ENCODE measurements at regions not wholly inside any gene's neighbourhood (a gene's known extent, or its start where the extent isn't known, plus 50 kb on each side); places are given as distances from the start of the nearest gene placed in this dataset.

- no peaks in the 10 kb centered on the region for H3K4me1 ChIP-seq (ENCODE audit: insufficient read depth, low read length, poor library complexity, severe bottlenecking)
- no peaks in the 10 kb centered on the region for H3K36me3 ChIP-seq (ENCODE audit: insufficient read depth, low read length)
- ChIA-PET CTCF (ENCODE audit: unreplicated experiment) (no interaction called here), POLR2A (no interaction called here)
- no peak overlapping the region for H2AFZ ChIP-seq (ENCODE audit: low read length)
- DNase-seq (ENCODE audit: low spot score) = no peak
- H3K4me3 ChIP-seq (ENCODE audit: low read depth, low read length, poor library complexity, severe bottlenecking) = no peak overlapping the region
- H3K79me2 ChIP-seq (ENCODE audit: insufficient read depth, low read depth, low read length) = no peaks in the 10 kb centered on the region
- no peak for TF ChIP-seq EZH2phosphoT487 (IDR thresholded peaks at IDR 0.05; ENCODE audit: borderline replicate concordance, low read depth, low read length)
- TF ChIP-seq, protein P1, sequence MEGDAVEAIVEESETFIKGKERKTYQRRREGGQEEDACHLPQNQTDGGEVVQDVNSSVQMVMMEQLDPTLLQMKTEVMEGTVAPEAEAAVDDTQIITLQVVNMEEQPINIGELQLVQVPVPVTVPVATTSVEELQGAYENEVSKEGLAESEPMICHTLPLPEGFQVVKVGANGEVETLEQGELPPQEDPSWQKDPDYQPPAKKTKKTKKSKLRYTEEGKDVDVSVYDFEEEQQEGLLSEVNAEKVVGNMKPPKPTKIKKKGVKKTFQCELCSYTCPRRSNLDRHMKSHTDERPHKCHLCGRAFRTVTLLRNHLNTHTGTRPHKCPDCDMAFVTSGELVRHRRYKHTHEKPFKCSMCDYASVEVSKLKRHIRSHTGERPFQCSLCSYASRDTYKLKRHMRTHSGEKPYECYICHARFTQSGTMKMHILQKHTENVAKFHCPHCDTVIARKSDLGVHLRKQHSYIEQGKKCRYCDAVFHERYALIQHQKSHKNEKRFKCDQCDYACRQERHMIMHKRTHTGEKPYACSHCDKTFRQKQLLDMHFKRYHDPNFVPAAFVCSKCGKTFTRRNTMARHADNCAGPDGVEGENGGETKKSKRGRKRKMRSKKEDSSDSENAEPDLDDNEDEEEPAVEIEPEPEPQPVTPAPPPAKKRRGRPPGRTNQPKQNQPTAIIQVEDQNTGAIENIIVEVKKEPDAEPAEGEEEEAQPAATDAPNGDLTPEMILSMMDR (conservative IDR thresholded peaks at IDR 0.05; ENCODE audit: low read length) = no peak
- intact Hi-C loops (cut with micrococcal nuclease; ENCODE audit: unreplicated experiment) = no loop called here
- BruUV-seq (replicated peaks) = no TSS peak
- no peaks in the 10 kb centered on the region; the same call in 1 of the 2 replicates for H3K9me3 ChIP-seq (ENCODE audit: low read length)
- no peak overlapping the region for H3K27ac ChIP-seq (ENCODE audit: low read depth, low read length, poor library complexity, severe bottlenecking)
- no peaks in the 10 kb centered on the region for H4K20me1 ChIP-seq (ENCODE audit: insufficient read depth, low read length)
- H3K9me2 ChIP-seq (ENCODE audit: insufficient read depth, low read length) = no peaks in the 10 kb centered on the region
- no peak overlapping the region for H3K4me2 ChIP-seq (ENCODE audit: low read length)
Measured at GRCh38 chr12:103130564-103130963, 173.1 kb downstream of the ASCL1 start.

DNA sequence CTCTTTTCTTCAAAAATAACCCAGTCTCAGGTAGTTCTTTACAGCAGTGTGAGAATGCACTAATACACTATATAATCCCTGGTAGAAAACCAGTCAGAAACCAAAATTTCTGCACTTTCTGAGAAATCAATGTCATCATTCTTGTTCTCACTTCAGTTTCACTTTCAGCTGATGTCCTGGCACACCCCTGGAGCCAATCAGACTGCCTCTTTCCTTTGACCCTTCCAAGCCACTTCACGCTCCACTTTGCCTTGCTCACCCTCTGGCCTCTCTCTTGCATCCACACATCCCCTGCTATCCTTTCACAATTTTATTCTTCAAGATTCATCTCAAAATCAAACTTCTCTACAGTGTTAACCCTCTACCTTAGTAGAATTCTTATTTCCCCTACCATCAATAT is 181.1 kb downstream of the ASCL1 start:
- no peak overlapping the region for H3K4me2 ChIP-seq (ENCODE audit: low read length)
- no peaks in the 10 kb centered on the region for H3K79me2 ChIP-seq (ENCODE audit: insufficient read depth, low read depth, low read length)
- H3K27ac ChIP-seq (ENCODE audit: low read depth, low read length, poor library complexity, severe bottlenecking) = no peak overlapping the region
- TF ChIP-seq, protein P1 (conservative IDR thresholded peaks at IDR 0.05; ENCODE audit: low read length) = no peak
- TF ChIP-seq EZH2phosphoT487 (IDR thresholded peaks at IDR 0.05; ENCODE audit: borderline replicate concordance, low read depth, low read length) = no peak
- H4K20me1 ChIP-seq (ENCODE audit: insufficient read depth, low read length) = no peaks in the 10 kb centered on the region
- no TSS peak for BruUV-seq (replicated peaks)
- H3K9me3 ChIP-seq (ENCODE audit: low read length) = no peaks in the 10 kb centered on the region; the same call in 1 of the 2 replicates
- H3K9me2 ChIP-seq (ENCODE audit: insufficient read depth, low read length) = no peaks in the 10 kb centered on the region
- H2AFZ ChIP-seq (ENCODE audit: low read length) = no peak overlapping the region
- H3K4me1 ChIP-seq (ENCODE audit: insufficient read depth, low read length, poor library complexity, severe bottlenecking) = no peaks in the 10 kb centered on the region
- intact Hi-C loops (cut with micrococcal nuclease; ENCODE audit: unreplicated experiment) = no loop called here
- POLR2A ChIA-PET = no interaction called here
- no peaks in the 10 kb centered on the region for H3K36me3 ChIP-seq (ENCODE audit: insufficient read depth, low read length)
- CTCF ChIA-PET (ENCODE audit: unreplicated experiment) = no interaction called here
- H3K4me3 ChIP-seq (ENCODE audit: low read depth, low read length, poor library complexity, severe bottlenecking) = no peak overlapping the region
- no peak for DNase-seq (ENCODE audit: low spot score)

DNA sequence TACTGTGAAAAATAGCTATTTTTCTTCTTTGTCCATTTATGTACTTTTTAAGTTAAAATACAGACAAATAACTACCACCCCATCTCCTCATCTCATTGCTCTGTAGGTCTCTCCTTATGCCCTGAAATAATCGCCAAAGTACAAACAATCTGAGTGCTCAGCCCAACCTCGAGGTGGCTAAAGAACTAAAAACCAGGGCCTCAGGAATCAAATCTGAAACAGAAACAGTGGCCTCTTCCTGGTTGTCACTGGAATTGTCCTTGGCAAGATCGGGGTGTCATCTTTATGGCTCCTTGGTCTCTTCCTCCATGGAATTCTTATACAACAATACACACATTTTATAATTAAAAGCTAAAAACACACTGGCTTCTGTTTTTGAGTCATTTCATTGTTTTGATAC is 182.4 kb downstream of the ASCL1 start:
- intact Hi-C loops (cut with micrococcal nuclease; ENCODE audit: unreplicated experiment) = no loop called here
- no TSS peak for BruUV-seq (replicated peaks)
- CTCF ChIA-PET (ENCODE audit: unreplicated experiment) = no interaction called here
- H4K20me1 ChIP-seq (ENCODE audit: insufficient read depth, low read length) = no peaks in the 10 kb centered on the region
- H3K79me2 ChIP-seq (ENCODE audit: insufficient read depth, low read depth, low read length) = no peaks in the 10 kb centered on the region
- H3K4me2 ChIP-seq (ENCODE audit: low read length) = no peak overlapping the region
- H3K36me3 ChIP-seq (ENCODE audit: insufficient read depth, low read length) = no peaks in the 10 kb centered on the region
- no peaks in the 10 kb centered on the region for H3K9me3 ChIP-seq (ENCODE audit: low read length)
- no peak for TF ChIP-seq EZH2phosphoT487 (IDR thresholded peaks at IDR 0.05; ENCODE audit: borderline replicate concordance, low read depth, low read length)
- TF ChIP-seq, protein P1 (conservative IDR thresholded peaks at IDR 0.05; ENCODE audit: low read length) = no peak
- H3K27ac ChIP-seq (ENCODE audit: low read depth, low read length, poor library complexity, severe bottlenecking) = no peak overlapping the region
- POLR2A ChIA-PET = interaction anchor here (0.6 kb wide), 1 partner anchor 606 kb away, joined by 3 read pairs; no protein-coding TSS in a partner anchor
- no peaks in the 10 kb centered on the region for H3K9me2 ChIP-seq (ENCODE audit: insufficient read depth, low read length)
- no peaks in the 10 kb centered on the region for H3K4me1 ChIP-seq (ENCODE audit: insufficient read depth, low read length, poor library complexity, severe bottlenecking)
- DNase-seq (ENCODE audit: low spot score) = no peak
- H2AFZ ChIP-seq (ENCODE audit: low read length) = no peak overlapping the region
- H3K4me3 ChIP-seq (ENCODE audit: low read depth, low read length, poor library complexity, severe bottlenecking) = no peak overlapping the region

Data from OCI-LY7 (cell line).